Muscle layer of colon (tissue), 2 donors: ENCODE measurements at regions not wholly inside any gene's neighbourhood (a gene's known extent, or its start where the extent isn't known, plus 50 kb on each side); places are given as distances from the start of the nearest gene placed in this dataset.
"Not testable (repeated sequence)": the region's sequence is repeated elsewhere in the genome, so short reads cannot be mapped to it uniquely, and the experiment has no call there.

Source experiments
- H3K27ac ChIP-seq: one replicate; pipeline ENCODE4 v1.7.0; 2013; ENCODE audit warnings: low read depth, mild to moderate bottlenecking, low read length, moderate library complexity
- H3K27me3 ChIP-seq, 2 donors: one replicate each; pipeline ENCODE4 v1.7.0; 2013; ENCODE audit warnings: low read length in 2 of 2, mild to moderate bottlenecking in 2 of 2; ENCODE audit not compliant: insufficient read depth in 2 of 2, control insufficient read depth in 1 of 2
- H3K36me3 ChIP-seq: one replicate; pipeline ENCODE4 v1.7.0; 2013; ENCODE audit warnings: mild to moderate bottlenecking, low read length; ENCODE audit not compliant: insufficient read depth
- H3K4me1 ChIP-seq: one replicate; pipeline ENCODE4 v1.7.0; 2013; ENCODE audit warnings: mild to moderate bottlenecking, low read length; ENCODE audit not compliant: insufficient read depth
- H3K4me3 ChIP-seq, 2 donors: one replicate each; pipeline ENCODE4 v1.7.0; 2013; ENCODE audit warnings: low read length in 2 of 2, low read depth in 1 of 2, mild to moderate bottlenecking in 1 of 2, moderate library complexity in 1 of 2
- H3K9ac ChIP-seq: one replicate; pipeline ENCODE4 v1.7.0; 2013; ENCODE audit warnings: low read length
- H3K9me3 ChIP-seq: one replicate; pipeline ENCODE4 v1.7.0; 2013; ENCODE audit warnings: mild to moderate bottlenecking, low read length
- donor health status: abdominal sarcoma.
- donor health status: Adenocarcinoma of cecum.

DNA sequence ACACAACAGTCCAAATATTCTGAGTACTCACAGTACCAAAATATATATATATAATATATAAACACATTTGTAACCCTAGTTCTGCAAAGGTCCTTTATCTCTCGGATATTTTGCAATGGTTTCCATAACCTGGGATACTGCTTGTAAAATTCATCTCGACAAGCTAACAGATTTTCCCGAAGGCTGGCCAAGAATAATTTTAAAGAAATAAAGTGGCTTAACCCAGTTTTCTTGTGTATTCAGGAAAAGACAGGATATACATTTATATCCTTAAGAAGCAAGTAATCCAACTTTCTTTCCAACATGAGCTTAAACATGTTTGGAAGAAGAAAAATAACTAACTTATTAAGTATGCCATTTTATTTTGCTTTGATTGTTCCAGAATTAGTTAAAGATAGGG, 348.7 kb upstream of the RUNX1 start:
- Histone ChIP-seq H3K9ac (no peak overlapping the region), H3K4me3 (no peak overlapping the region), H3K27me3 (no peaks in the 10 kb centered on the region), H3K4me1 (no peaks in the 10 kb centered on the region), H3K36me3 (no peaks in the 10 kb centered on the region), H3K27ac (no peak overlapping the region), H3K9me3 (no peaks in the 10 kb centered on the region)

DNA sequence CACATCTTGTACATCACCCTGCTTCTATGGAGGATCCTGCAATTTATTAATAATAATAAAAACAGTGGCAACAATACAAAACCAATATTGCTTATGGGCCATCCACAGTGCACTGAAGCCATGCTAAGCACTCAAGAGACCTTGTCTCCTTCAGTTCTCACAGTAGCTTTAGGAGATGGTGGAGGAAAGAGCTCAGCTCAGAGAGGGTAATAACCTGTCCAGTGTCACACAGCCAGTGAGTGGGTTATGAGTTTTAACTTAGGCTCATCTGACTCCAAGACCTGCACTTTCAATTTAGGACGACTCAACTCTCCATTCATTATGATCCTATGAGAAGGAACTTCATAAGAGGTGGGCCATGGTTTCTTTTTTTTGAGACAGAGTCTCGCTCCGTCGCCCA, 347.6 kb upstream of the RUNX1 start:
- Histone ChIP-seq H3K27ac (no peak overlapping the region), H3K9ac (no peak overlapping the region), H3K4me3 (no peak overlapping the region), H3K36me3 (no peaks in the 10 kb centered on the region), H3K27me3 (no peaks in the 10 kb centered on the region), H3K9me3 (no peaks in the 10 kb centered on the region), H3K4me1 (no peaks in the 10 kb centered on the region)

GRCh38 chr21:35395728-35396127, 346.6 kb upstream of the RUNX1 start:
- no peaks in the 10 kb centered on the region for H3K9me3 ChIP-seq

DNA sequence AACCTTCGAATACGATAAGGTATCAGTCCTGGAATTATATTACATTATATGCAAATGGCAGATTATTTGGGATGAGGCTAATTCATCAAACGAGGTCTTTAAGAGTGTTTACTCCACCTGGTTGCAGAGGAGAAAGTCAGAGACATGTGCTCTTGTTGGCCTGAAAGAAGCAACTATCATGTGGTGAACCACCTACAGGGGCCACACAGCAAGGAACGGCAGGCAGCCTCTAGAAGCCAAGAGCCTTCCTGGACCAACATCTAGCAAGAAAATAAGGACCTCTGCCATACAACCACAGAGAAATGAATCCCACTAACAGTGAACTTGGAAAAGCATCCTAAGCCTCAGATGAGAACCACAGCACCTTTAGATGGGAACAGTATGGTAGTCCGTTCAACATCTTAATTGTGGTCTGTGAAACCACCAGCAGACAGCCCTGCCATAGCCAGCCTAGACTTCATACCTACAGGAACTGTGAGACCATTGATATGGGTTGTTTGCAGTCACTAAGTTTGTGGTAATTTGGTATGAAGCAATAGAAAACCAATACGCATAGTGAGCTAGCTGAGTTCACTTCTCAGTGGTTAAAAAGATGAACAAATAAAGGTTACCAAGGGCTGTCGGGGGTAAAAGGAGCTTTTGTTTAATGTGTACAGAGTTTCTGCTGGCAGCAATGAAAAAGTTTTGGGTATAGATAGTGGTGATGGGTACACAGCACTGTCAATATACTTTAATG, 345.7 kb upstream of the RUNX1 start:
- no peaks in the 10 kb centered on the region for H3K4me1 ChIP-seq
- H3K36me3 ChIP-seq: no peaks in the 10 kb centered on the region
- H3K4me3 ChIP-seq: no peak overlapping the region
- H3K9ac ChIP-seq: no peak overlapping the region
- no peaks in the 10 kb centered on the region for H3K9me3 ChIP-seq
- H3K27me3 ChIP-seq: no peaks in the 10 kb centered on the region
- no peak overlapping the region for H3K27ac ChIP-seq

More at GRCh38 chr21:35395728-35396127, 346.6 kb upstream of the RUNX1 start:
- Histone ChIP-seq H3K27ac (no peak overlapping the region), H3K9ac (no peak overlapping the region), H3K4me3 (no peak overlapping the region), H3K4me1 (no peaks in the 10 kb centered on the region), H3K27me3 (no peaks in the 10 kb centered on the region), H3K36me3 (no peaks in the 10 kb centered on the region)

DNA sequence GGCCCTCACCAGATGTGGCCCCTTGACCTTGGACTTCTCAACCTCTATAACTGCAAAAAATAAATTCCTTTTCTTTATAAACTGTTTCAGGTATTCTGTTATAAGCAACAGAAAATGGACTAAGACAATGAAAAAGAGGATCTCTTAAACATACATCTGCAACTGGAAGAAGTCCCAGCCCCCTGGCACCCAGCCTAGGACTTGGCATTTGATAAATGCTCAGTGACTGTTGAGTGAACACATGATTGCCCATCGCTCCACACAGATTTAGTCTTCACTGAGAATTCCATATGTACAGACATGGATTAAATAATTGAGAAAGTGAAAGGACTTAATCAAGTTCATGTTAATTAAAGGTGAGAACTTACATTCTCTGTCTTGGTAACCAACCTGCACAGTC, 344.9 kb upstream of the RUNX1 start:
- Histone ChIP-seq H3K36me3 (no peaks in the 10 kb centered on the region), H3K27me3 (no peaks in the 10 kb centered on the region), H3K4me3 (no peak overlapping the region), H3K9ac (no peak overlapping the region), H3K27ac (no peak overlapping the region), H3K9me3 (no peaks in the 10 kb centered on the region), H3K4me1 (no peaks in the 10 kb centered on the region)

- Histone ChIP-seq H3K27ac (no peak overlapping the region), H3K27me3 (no peaks in the 10 kb centered on the region)
These were observed 341.1 kb upstream of the RUNX1 start for GRCh38 chr21:35390013-35390776.

DNA sequence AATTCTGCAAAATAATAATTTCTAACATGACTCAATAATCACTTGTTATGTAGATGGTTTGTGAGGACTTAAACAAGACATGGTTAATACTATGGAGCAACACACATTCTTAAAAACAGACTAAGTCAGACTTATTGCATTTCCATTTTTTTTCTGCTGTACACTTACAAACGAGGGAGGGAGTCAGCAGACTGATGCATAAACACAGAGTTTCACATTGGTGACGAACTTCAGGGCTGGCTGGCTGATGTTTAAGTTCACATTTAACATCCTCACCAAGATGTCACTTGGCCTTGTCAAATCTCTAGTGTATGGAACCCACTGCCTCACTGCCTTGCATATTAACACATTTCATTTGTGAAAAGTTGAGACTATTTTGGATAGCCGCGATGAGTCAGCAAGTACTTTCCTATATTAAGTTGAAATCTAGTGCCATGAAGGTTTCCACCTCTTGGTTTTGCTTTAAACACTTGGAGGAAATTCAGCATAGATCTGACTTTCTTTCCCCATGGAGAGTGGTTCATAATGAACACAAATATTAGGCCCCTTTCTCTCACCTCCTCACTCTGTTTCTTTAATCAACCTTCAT, 337.5 kb upstream of the RUNX1 start:
- Histone ChIP-seq H3K9me3 (no peaks in the 10 kb centered on the region), H3K4me3 (no peak overlapping the region), H3K27ac (no peak overlapping the region), H3K36me3 (no peaks in the 10 kb centered on the region), H3K27me3 (no peaks in the 10 kb centered on the region), H3K4me1 (no peaks in the 10 kb centered on the region), H3K9ac (no peak overlapping the region)

More at GRCh38 chr21:35390013-35390776, 341.1 kb upstream of the RUNX1 start:
- Histone ChIP-seq H3K36me3 (no peaks in the 10 kb centered on the region), H3K9me3 (no peaks in the 10 kb centered on the region), H3K4me3 (no peak overlapping the region), H3K9ac (no peak overlapping the region), H3K4me1 (no peaks in the 10 kb centered on the region)

DNA sequence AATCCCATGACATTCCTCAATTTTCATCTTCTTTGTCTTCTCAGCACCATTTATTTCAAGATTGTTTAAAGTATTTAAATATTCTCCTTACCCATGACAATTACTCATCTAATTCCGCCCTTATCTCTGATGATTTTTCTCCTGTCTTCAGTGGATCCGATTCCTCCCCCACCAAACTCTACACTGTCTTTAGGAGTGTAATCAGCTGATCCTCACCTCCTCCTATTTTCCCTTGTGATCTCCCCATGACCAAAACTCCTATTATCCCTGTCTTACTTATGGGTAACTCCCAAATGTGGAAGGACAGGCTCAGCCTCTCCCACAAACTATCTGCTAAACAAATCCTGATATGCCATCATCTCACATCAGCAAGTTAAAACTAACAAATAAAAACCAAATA, 335.3 kb upstream of the RUNX1 start:
- no peaks in the 10 kb centered on the region for H3K36me3 ChIP-seq
- no peaks in the 10 kb centered on the region for H3K9me3 ChIP-seq
- H3K4me3 ChIP-seq: no peak overlapping the region
- H3K9ac ChIP-seq: no peak overlapping the region
- no peaks in the 10 kb centered on the region for H3K27me3 ChIP-seq
- H3K4me1 ChIP-seq: no peaks in the 10 kb centered on the region
- no peak overlapping the region for H3K27ac ChIP-seq

DNA sequence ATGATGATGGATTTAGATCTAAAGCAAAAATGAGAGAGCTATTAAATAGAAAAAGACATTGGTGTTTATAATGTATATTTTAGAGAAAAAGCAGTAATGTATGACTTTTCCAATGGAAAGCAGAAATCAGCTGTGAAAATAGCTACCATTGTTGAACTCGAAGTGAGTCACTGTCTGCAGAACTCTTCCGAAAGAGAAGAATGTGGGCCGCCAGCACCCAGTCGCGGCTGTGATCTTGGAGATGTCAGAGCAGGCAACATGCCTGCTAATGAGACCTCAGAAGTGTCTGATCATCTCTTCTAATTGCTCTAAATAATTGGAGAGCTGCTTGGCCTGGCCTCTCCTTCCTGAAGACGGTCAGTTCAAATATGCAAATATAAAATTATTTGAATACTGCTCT, 333.6 kb upstream of the RUNX1 start:
- Histone ChIP-seq H3K9ac (no peak overlapping the region), H3K4me1 (no peaks in the 10 kb centered on the region), H3K27me3 (no peaks in the 10 kb centered on the region), H3K27ac (no peak overlapping the region), H3K36me3 (no peaks in the 10 kb centered on the region), H3K4me3 (no peak overlapping the region), H3K9me3 (no peaks in the 10 kb centered on the region)

GRCh38 chr21:35381743-35382310, 332.7 kb upstream of the RUNX1 start:
- Histone ChIP-seq H3K27me3 (no peaks in the 10 kb centered on the region), H3K36me3 (no peaks in the 10 kb centered on the region), H3K4me1 (no peaks in the 10 kb centered on the region), H3K4me3 (no peak overlapping the region), H3K9me3 (no peaks in the 10 kb centered on the region), H3K27ac (no peak overlapping the region), H3K9ac (no peak overlapping the region)

DNA sequence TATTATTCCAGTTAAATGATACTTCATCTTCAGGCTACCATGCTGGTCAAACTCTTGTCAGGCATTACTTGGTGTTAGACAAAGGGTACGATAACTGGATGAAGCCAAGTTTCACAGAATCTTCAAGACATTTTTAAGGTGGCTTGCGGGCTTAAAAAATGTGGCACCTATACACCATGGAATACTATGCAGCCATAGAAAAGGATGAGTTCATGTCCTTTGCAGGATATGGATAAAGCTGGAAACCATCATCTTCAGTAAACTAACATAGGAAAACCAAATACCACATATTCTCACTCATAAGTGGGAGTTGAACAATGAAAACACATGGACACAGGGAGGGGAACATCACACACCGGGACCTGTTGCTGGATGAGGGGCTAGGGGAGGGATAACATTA, 331.2 kb upstream of the RUNX1 start:
- not testable (repeated sequence) for H3K36me3 ChIP-seq, H3K9me3 ChIP-seq, H3K27ac ChIP-seq, H3K27me3 ChIP-seq, H3K4me3 ChIP-seq, H3K4me1 ChIP-seq, H3K9ac ChIP-seq
